ENCODE measurements at regions not wholly inside any gene's neighbourhood (a gene's known extent, or its start where the extent isn't known, plus 50 kb on each side); places are given as distances from the start of the nearest gene placed in this dataset.

DNA sequence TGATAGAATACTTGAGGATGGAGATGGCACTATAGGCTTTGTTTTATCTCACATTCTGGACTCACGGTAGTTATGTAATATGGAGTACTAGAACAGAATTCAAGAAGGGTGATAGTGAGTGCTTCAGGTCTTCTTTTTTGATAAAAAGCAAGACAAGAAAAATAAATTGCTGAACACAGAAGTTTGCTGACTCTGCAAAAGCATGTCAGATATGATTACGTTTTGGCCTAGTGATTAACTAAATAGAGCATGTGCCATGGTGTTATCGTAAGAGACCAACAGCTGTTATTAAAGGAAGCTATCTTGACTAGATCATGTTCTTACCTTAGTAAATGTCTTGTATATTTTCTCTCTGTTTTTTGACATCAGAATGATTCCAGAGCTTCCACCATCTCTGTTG, 436.9 kb upstream of the LCORL start:
- no peak for TF ChIP-seq POLR2A (IDR thresholded peaks at IDR 0.05; ENCODE audit: low read depth, low read length)
- TF ChIP-seq, protein P1, sequence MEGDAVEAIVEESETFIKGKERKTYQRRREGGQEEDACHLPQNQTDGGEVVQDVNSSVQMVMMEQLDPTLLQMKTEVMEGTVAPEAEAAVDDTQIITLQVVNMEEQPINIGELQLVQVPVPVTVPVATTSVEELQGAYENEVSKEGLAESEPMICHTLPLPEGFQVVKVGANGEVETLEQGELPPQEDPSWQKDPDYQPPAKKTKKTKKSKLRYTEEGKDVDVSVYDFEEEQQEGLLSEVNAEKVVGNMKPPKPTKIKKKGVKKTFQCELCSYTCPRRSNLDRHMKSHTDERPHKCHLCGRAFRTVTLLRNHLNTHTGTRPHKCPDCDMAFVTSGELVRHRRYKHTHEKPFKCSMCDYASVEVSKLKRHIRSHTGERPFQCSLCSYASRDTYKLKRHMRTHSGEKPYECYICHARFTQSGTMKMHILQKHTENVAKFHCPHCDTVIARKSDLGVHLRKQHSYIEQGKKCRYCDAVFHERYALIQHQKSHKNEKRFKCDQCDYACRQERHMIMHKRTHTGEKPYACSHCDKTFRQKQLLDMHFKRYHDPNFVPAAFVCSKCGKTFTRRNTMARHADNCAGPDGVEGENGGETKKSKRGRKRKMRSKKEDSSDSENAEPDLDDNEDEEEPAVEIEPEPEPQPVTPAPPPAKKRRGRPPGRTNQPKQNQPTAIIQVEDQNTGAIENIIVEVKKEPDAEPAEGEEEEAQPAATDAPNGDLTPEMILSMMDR (IDR thresholded peaks at IDR 0.05; ENCODE audit: extremely low read depth in 1 of 2, insufficient read depth in 1 of 2, low read depth in 1 of 2, low read length in 2 of 2), result no peak
- no peak for TF ChIP-seq MYC (IDR thresholded peaks at IDR 0.05; ENCODE audit: low read depth, low read length)
- TF ChIP-seq EZH2 (IDR thresholded peaks at IDR 0.05; ENCODE audit: borderline replicate concordance, low read depth, low read length, severe bottlenecking), result no peak
- no peak for TF ChIP-seq GATA2 (IDR thresholded peaks at IDR 0.05; ENCODE audit: insufficient read depth, insufficient read length, low read depth, low read length)
- TF ChIP-seq MAX (IDR thresholded peaks at IDR 0.05; ENCODE audit: insufficient read depth, insufficient read length), result no peak
- no peak for TF ChIP-seq POLR2AphosphoS5 (IDR thresholded peaks at IDR 0.05; ENCODE audit: insufficient read depth, low read depth, low read length)
- TF ChIP-seq JUN (IDR thresholded peaks at IDR 0.05; ENCODE audit: borderline replicate concordance, insufficient read depth, insufficient read length, low read depth), result no peak
- TF ChIP-seq FOS (IDR thresholded peaks at IDR 0.05; ENCODE audit: borderline replicate concordance, insufficient read depth, low read length), result no peak

Measured in endothelial cell of umbilical vein (primary cell).